GM12873 (cell line): ENCODE measurements at regions not wholly inside any gene's neighbourhood (a gene's known extent, or its start where the extent isn't known, plus 50 kb on each side); places are given as distances from the start of the nearest gene placed in this dataset.

Experiments
- CTCF ChIP-seq: IDR thresholded peaks from 2 replicates; pipeline ENCODE4 v1.5.1; 2012; ENCODE audit warnings: low read depth, mild to moderate bottlenecking, moderate library complexity, low read length, control low read depth; ENCODE audit not compliant: insufficient read depth; ENCODE audit errors: missing control alignments

- no peak for TF ChIP-seq CTCF
Observed at GRCh38 chr14:58987591-58987990, 200.9 kb upstream of the DAAM1 start.

DNA sequence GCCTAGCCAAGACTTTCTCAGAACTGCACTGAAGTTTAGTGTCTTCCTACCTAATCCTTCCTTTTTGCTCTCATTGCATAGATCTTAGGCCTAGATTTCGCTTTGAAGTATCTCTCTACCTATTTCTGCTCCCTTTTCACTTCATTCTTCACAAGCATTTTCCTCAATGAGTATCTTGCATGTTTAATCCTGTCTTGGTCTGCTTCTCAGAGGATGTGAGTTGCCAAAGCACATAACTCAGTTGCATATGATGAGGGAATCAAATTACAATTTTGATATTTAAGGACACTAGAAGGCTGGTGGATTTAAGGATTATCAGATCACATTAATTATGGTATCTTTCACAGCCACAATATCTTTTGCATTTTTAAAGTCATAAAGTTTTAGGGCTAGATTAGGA is 195.5 kb upstream of the DAAM1 start:
- TF ChIP-seq CTCF = no peak

GRCh38 chr14:58994130-58994529 is 194.3 kb upstream of the DAAM1 start:
- TF ChIP-seq CTCF = no peak

DNA sequence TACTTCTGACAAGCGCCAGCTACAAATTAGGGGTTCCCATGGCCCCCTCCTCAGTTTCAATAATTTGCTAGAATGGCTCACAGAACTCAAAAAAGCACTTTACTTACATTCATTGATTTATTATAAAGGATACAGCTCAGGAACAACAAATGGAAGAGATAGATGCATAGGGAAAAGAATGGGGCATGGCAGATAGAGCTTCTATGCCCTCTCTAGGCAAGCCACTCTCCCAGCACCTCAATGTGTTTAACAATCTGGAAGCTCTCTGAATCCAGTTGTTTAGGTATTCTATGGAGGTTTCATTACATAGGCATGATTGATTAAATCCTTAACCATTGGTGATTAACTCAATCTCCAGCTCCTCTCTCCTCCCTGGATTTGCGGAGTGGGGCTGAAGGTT is 184.5 kb upstream of the DAAM1 start:
- no peak for TF ChIP-seq CTCF

DNA sequence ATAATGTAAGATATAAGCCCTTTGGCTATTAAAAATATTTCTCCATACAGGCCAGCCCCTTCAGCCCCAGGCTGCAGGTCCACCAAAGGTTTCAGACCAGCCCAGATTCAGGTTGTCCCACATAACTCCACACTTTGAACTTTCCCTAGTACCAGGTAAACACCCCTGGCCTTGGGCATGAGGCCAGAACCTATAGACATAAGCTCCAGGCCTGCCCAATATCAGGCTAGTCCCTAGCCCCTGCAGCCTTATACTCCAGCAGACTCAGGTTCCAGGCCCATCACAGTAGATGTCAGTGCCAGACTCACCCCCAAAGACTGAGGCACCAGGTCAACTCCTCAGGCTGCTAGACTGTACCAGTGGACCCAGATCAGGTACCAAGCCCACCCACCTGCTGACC is 178.5 kb upstream of the DAAM1 start:
- TF ChIP-seq CTCF = no peak

DNA sequence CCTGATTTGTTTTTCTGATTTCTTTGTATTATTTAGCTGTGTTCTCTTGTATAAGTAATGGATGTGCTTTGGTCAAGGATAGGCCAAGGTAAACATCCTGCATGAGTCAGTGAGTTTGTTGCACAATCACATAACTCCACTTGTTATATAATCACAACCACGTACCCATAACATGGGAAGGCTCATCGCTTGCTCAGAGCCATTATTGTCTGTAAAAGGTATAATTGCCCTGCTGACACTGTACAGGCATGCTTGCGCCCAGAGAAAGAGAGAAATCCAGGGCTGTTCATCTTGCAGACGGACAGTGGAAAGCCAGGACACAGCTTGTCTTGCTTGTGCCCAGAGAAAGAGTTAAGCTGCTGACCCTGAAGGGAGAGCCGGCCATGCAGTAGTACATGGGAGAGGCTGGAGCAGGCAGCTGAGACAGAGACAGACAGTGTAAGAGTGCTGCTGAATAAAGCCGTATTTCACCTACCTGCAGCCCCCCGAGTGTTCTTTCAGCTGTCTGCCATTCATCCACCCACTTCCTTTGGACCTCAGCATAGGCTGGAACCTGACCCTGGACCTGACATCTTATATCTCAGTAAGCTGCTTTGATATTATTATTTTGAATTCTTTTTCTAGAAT is 174.7 kb upstream of the DAAM1 start:
- TF ChIP-seq CTCF = no peak

GRCh38 chr14:59015482-59015881 is 173.0 kb upstream of the DAAM1 start:
- TF ChIP-seq CTCF = no peak
